GM21529 (cell line): ENCODE measurements at regions not wholly inside any gene's neighbourhood (a gene's known extent, or its start where the extent isn't known, plus 50 kb on each side); places are given as distances from the start of the nearest gene placed in this dataset.

Source experiments
- ATAC-seq: cut with Tn5 transposase; IDR thresholded peaks from one replicate; pipeline ENCODE4 v1.9.1; 2021; ENCODE audit not compliant: unreplicated experiment

GRCh38 chr10:52682766-52683165 lies 89.8 kb downstream of the MBL2 start:
- ATAC-seq = no peak

- no peak for ATAC-seq
These were observed 88.8 kb downstream of the MBL2 start for GRCh38 chr10:52683776-52684175.

- ATAC-seq = no peak
These were observed 83.7 kb downstream of the MBL2 start for GRCh38 chr10:52688899-52689298.

- ATAC-seq = no peak
These were observed 76.4 kb downstream of the MBL2 start for GRCh38 chr10:52696232-52696631.

GRCh38 chr10:52701647-52702046 lies 70.9 kb downstream of the MBL2 start:
- ATAC-seq = no peak

- ATAC-seq = no peak
These were observed 69.1 kb downstream of the MBL2 start for GRCh38 chr10:52703451-52703850.

GRCh38 chr10:52703898-52704297 lies 68.7 kb downstream of the MBL2 start:
- ATAC-seq = no peak

GRCh38 chr10:52706332-52707070 lies 66.1 kb downstream of the MBL2 start:
- no peak for ATAC-seq
